ENCODE measurements at regions not wholly inside any gene's neighbourhood (a gene's known extent, or its start where the extent isn't known, plus 50 kb on each side); places are given as distances from the start of the nearest gene placed in this dataset.

DNA sequence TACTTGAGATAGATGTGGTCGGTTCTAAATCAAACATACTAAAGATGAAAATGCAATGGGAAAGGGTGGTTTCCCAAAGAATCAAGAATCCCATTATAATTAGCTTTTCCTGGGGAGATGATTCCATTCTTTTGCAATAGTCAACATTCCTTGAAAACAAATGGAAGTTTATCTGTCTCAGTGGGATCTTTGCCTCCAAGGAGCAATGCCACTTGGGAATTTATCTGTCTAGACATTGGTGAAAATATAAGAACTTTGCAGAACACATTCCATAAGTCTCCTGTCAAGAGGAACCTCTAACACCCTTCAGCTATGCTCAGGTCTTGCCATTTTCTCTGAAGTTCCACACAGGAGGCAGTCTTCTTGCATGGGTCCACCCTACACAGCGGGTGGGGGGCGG is 152.5 kb downstream of the KCTD12 start:
- no peaks in the 10 kb centered on the region for H3K4me1 Mint-ChIP-seq
- ATAC-seq (replicated peaks; ENCODE audit: extremely low read depth, poor library complexity, severe bottlenecking) (no peak), DNase-seq (ENCODE audit: low spot score in 2 of 2) (no peak)
- H3K27ac Mint-ChIP-seq (ENCODE audit: low read depth), result no peak overlapping the region
- no peaks in the 10 kb centered on the region for H3K36me3 Mint-ChIP-seq (ENCODE audit: insufficient read depth)
- peaks cover 14% of the 10 kb centered on the region for H3K27me3 Mint-ChIP-seq
- H3K9me3 Mint-ChIP-seq, result no peaks in the 10 kb centered on the region
- H3K4me3 Mint-ChIP-seq, result no peak overlapping the region

DNA sequence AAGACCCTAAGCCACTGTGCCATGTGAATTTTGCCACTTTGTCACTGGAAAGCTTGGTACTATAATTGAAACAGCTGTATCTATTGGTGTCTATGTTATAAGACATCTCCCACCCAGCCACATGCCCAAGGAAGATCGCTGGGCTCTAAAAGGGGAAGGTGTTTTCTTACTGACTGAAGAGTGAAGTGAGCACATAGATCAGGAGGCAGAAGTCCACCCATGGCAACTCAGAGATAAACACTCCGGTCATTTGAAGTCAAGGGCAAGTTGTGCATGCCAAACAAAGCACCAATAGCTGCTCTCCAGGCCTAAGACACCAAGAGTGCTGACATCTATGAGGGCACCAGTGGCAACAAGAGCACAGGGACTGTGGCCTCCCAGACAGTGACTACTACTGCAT is 153.8 kb downstream of the KCTD12 start:
- no peak overlapping the region for H3K4me3 Mint-ChIP-seq
- peaks cover 9% of the 10 kb centered on the region for H3K27me3 Mint-ChIP-seq
- no peak for DNase-seq (ENCODE audit: low spot score in 2 of 2)

DNA sequence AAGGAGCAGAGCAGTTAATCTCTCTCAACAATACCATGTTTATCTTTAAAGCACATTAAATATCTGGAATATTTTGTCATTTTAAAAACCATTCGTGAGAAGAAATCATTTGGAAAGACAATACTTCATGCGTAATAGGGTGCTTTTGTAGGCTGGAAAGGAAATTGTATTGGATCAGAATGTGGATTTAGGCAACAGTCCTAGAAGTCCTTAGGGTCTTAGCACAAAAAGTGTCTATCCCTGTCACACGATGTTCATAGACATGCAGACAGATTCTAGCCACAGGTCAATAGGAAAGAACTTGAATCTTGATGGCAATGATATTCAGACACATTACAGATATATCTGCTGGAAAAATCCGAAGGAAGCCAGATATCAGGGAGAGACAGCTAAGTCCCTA is 156.0 kb downstream of the KCTD12 start:
- Mint-ChIP-seq H3K36me3 (ENCODE audit: insufficient read depth) (no peaks in the 10 kb centered on the region), H3K4me1 (no peaks in the 10 kb centered on the region), H3K27me3 (no peaks in the 10 kb centered on the region), H3K27ac (ENCODE audit: low read depth) (no peak overlapping the region), H3K4me3 (no peak overlapping the region), H3K9me3 (no peaks in the 10 kb centered on the region)
- no peak for ATAC-seq (replicated peaks; ENCODE audit: extremely low read depth, poor library complexity, severe bottlenecking)
- no peak for DNase-seq (ENCODE audit: low spot score in 2 of 2)

More for the DNA sequence above, 153.8 kb downstream of the KCTD12 start:
- Mint-ChIP-seq H3K27ac (ENCODE audit: low read depth) (no peak overlapping the region), H3K9me3 (no peaks in the 10 kb centered on the region), H3K4me1 (no peaks in the 10 kb centered on the region), H3K36me3 (ENCODE audit: insufficient read depth) (no peaks in the 10 kb centered on the region)
- no peak for ATAC-seq (replicated peaks; ENCODE audit: extremely low read depth, poor library complexity, severe bottlenecking)

DNA sequence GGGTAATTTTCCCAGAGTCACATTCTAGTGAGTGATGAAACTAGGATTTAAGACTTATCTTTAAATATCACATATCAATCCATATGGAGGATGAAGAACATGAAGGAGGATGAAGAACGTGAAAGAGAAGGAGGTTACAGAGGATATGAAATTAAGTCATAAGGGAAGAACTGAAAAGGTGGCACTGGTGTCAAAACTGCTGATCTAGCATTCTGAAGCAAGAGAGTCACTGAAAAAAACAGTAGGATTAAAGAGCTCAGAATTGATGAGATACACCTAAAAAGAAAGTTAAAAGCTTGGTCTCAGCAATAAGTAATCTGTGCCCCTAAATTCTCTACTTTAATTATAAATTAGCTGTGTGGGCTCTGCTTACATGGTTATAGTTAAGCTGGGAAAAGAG is 156.5 kb downstream of the KCTD12 start:
- Mint-ChIP-seq H3K4me3 (no peak overlapping the region), H3K27ac (ENCODE audit: low read depth) (no peak overlapping the region), H3K36me3 (ENCODE audit: insufficient read depth) (no peaks in the 10 kb centered on the region), H3K4me1 (no peaks in the 10 kb centered on the region), H3K9me3 (no peaks in the 10 kb centered on the region), H3K27me3 (no peaks in the 10 kb centered on the region)
- DNase-seq (ENCODE audit: low spot score in 2 of 2), result no peak
- ATAC-seq (replicated peaks; ENCODE audit: extremely low read depth, poor library complexity, severe bottlenecking), result no peak

DNA sequence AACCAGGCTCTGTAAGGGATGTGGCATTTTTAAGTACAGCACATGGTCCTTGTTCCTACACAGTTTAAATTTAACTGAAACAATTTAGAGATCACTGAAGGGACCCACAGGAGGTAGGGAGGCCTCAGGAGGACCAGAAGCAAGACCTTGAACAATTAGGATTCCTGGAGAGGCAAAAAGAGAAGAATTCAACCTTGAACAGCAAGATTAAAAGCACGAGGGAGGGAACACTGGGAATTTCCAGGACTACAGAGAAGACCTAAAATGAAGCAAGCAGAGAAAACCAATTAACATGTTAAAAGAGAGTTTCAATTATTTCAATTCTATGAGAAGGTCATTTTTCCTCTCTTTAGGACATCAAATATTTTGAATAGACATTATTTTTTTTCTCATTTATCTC is 160.3 kb downstream of the KCTD12 start:
- DNase-seq (ENCODE audit: low spot score in 2 of 2) (no peak), ATAC-seq (replicated peaks; ENCODE audit: extremely low read depth, poor library complexity, severe bottlenecking) (no peak)
- Mint-ChIP-seq H3K27ac (ENCODE audit: low read depth) (no peak overlapping the region), H3K36me3 (ENCODE audit: insufficient read depth) (no peaks in the 10 kb centered on the region), H3K27me3 (no peaks in the 10 kb centered on the region), H3K9me3 (no peaks in the 10 kb centered on the region), H3K4me1 (no peaks in the 10 kb centered on the region), H3K4me3 (no peak overlapping the region)

DNA sequence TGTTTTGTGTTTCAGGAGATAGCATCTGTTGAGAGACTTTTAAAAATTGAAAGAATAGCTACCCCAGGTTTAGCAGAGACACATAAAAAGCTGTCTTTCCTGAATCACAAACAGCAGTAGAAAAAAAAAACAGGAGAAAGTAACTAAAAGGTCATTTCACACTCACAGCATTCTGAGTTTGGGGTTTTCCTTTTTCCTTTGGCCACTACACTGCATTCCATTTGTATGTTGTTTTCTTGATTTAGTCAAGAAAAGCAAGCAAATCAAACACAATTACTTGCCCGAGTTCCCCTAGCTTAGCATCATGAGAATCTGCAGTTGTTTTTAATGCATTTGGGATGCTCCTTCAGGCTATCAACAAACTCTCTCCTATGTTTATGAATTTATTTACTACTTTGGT is 161.0 kb downstream of the KCTD12 start:
- no peaks in the 10 kb centered on the region for H3K9me3 Mint-ChIP-seq
- ATAC-seq (replicated peaks; ENCODE audit: extremely low read depth, poor library complexity, severe bottlenecking) (no peak), DNase-seq (ENCODE audit: low spot score in 2 of 2) (no peak)
- H3K27ac Mint-ChIP-seq (ENCODE audit: low read depth), result no peak overlapping the region
- no peaks in the 10 kb centered on the region for H3K4me1 Mint-ChIP-seq
- no peaks in the 10 kb centered on the region for H3K27me3 Mint-ChIP-seq
- H3K36me3 Mint-ChIP-seq (ENCODE audit: insufficient read depth), result no peaks in the 10 kb centered on the region
- no peak overlapping the region for H3K4me3 Mint-ChIP-seq

DNA sequence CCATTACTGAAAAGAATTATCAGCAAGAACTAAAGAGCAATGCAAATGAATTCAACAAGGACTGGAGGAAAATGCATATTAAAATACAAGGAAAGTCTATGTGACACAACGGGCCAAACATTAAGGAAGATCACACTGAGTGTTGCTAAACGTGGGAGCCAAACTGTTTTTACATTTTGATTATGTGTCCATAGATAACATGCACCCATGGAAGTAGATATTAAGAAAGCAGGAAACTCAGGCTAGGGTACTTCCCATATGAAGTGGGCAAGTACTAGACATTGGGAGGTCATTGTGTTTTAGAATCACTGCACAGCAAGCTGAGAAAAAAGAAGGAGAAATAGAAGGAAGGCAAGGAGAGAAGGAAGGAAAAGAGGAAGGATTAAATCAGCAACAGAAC is 161.8 kb downstream of the KCTD12 start:
- Mint-ChIP-seq H3K27ac (ENCODE audit: low read depth) (no peak overlapping the region), H3K4me1 (no peaks in the 10 kb centered on the region), H3K36me3 (ENCODE audit: insufficient read depth) (no peaks in the 10 kb centered on the region), H3K27me3 (no peaks in the 10 kb centered on the region), H3K9me3 (no peaks in the 10 kb centered on the region), H3K4me3 (no peak overlapping the region)
- DNase-seq (ENCODE audit: low spot score in 2 of 2) (no peak), ATAC-seq (replicated peaks; ENCODE audit: extremely low read depth, poor library complexity, severe bottlenecking) (no peak)

DNA sequence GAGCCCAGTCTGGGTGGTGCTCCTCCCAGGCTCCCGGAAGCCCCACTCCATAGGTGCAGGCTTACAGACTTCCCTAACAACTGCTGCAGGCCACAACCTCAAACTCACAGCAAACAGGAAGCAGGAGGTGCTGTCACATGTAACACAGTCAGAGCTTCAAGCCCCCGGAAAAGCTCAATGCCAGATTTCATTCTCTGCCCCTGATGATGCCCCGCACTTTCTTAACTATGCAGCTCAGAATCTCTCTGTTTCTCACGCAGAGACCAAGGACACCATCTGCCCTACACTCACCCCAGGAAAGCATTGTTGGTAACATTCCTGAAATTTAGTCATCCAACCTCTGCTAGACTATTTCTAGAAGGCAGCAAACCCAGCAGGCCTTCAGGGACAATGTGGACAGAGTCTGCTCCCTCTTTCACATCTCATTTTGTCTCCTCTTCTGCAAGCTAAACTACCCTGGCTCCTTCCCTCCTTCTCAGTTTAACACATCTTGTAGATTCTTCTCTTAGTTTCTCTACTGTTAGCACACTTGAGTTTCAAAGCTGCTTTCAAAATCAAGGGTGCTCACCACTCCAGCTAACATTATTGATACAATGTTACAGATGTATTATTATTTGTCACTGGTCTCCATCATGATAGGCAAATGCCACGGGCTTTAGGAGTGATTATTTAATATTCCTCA is 162.5 kb downstream of the KCTD12 start:
- no peaks in the 10 kb centered on the region for H3K36me3 Mint-ChIP-seq (ENCODE audit: insufficient read depth)
- H3K4me3 Mint-ChIP-seq, result no peak overlapping the region
- H3K27ac Mint-ChIP-seq (ENCODE audit: low read depth), result no peak overlapping the region
- no peaks in the 10 kb centered on the region for H3K27me3 Mint-ChIP-seq
- ATAC-seq (replicated peaks; ENCODE audit: extremely low read depth, poor library complexity, severe bottlenecking) (no peak), DNase-seq (ENCODE audit: low spot score in 2 of 2) (no peak)
- H3K4me1 Mint-ChIP-seq, result no peaks in the 10 kb centered on the region
- H3K9me3 Mint-ChIP-seq, result no peaks in the 10 kb centered on the region

DNA sequence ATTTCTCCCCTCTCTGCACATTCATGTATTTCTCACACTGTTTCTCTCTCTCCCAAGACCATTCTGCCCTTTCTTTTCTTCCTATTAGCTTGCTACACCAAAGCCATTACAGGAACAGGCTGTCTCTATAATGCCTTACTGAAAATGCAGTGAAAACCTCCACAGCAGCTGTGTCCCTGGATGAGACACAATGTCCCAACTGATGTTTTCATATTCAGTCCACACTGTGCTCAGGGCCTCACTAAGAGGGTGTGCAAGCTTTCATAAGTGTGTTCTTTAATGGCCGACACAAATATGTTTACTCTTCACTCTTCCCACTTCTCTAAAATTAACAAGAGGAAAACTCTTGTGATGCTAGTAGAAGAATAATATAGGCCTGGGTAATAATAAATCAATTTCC is 163.4 kb downstream of the KCTD12 start:
- Mint-ChIP-seq H3K27ac (ENCODE audit: low read depth) (no peak overlapping the region), H3K4me1 (no peaks in the 10 kb centered on the region), H3K36me3 (ENCODE audit: insufficient read depth) (peaks cover 2% of the 10 kb centered on the region), H3K27me3 (no peaks in the 10 kb centered on the region), H3K4me3 (no peak overlapping the region), H3K9me3 (no peaks in the 10 kb centered on the region)
- ATAC-seq (replicated peaks; ENCODE audit: extremely low read depth, poor library complexity, severe bottlenecking), result no peak
- no peak for DNase-seq (ENCODE audit: low spot score in 2 of 2)

DNA sequence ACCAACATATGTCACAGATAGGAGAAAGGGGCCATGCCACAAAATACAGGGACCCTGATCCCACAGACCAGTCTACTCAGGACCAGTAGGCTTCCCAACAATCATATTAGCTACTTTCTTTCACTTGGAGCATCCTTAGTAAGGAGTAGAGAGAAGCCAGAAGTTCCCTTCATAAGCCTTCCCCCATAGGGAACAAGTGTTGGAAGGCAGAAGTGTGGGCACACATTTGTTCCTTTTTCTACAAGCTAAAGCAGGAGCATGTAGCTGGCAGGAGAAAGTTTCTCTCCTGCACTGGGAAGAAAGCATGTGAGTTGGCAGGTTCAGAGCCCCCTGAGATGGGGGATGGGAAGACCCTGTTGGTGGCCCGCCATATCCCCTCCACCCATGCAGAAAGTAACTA is 165.4 kb downstream of the KCTD12 start:
- H3K27me3 Mint-ChIP-seq, result no peaks in the 10 kb centered on the region
- H3K4me1 Mint-ChIP-seq, result no peaks in the 10 kb centered on the region
- H3K27ac Mint-ChIP-seq (ENCODE audit: low read depth), result no peak overlapping the region
- DNase-seq (ENCODE audit: low spot score in 2 of 2), result no peak
- ATAC-seq (replicated peaks; ENCODE audit: extremely low read depth, poor library complexity, severe bottlenecking), result no peak
- no peak overlapping the region for H3K4me3 Mint-ChIP-seq
- H3K9me3 Mint-ChIP-seq, result no peaks in the 10 kb centered on the region
- peaks cover 2% of the 10 kb centered on the region for H3K36me3 Mint-ChIP-seq (ENCODE audit: insufficient read depth)

DNA sequence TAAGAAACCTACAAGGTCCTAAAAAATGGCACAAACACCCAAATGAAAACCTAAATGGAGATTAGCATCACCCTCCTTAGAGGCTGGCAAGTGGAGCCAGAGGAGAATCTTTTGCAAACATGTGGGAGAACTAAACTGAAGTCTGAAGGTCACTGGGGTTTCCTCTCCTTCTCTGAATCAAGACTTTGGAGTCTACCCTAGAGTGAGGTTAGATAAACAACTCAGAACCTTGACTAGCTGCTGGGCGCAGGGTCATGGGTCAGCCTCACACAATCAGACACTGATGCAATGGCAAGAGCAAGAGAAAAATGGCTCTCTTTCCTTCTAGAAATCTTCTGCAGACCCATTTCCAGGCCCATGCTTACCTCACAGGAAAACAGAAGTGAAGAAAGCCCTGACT is 165.8 kb downstream of the KCTD12 start:
- no peaks in the 10 kb centered on the region for H3K4me1 Mint-ChIP-seq
- DNase-seq (ENCODE audit: low spot score in 2 of 2) (no peak), ATAC-seq (replicated peaks; ENCODE audit: extremely low read depth, poor library complexity, severe bottlenecking) (no peak)
- no peaks in the 10 kb centered on the region for H3K27me3 Mint-ChIP-seq
- no peak overlapping the region for H3K4me3 Mint-ChIP-seq
- no peak overlapping the region for H3K27ac Mint-ChIP-seq (ENCODE audit: low read depth)
- H3K9me3 Mint-ChIP-seq, result no peaks in the 10 kb centered on the region
- peaks cover 2% of the 10 kb centered on the region for H3K36me3 Mint-ChIP-seq (ENCODE audit: insufficient read depth)

DNA sequence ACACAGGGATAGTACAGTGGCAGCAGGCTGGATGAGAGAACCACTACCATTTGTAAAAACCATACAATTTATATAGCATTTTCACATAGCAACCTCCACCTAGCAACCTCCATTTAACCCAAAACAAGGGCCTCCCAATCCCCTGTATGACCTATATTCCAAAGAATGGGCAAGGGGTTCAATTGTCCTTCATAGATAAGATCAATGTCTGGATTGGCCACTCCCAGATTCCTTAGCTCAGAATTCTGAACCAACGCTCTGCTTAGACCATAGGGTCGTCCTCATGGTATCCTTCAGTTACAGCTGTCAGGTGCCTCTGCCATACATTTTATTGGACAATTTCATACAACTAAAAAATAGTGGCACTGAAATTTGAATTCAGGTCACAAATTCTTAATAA is 166.2 kb downstream of the KCTD12 start:
- DNase-seq (ENCODE audit: low spot score in 2 of 2) (no peak), ATAC-seq (replicated peaks; ENCODE audit: extremely low read depth, poor library complexity, severe bottlenecking) (no peak)
- Mint-ChIP-seq H3K9me3 (no peaks in the 10 kb centered on the region), H3K4me1 (no peaks in the 10 kb centered on the region), H3K4me3 (no peak overlapping the region), H3K36me3 (ENCODE audit: insufficient read depth) (peaks cover 2% of the 10 kb centered on the region), H3K27ac (ENCODE audit: low read depth) (no peak overlapping the region), H3K27me3 (no peaks in the 10 kb centered on the region)

DNA sequence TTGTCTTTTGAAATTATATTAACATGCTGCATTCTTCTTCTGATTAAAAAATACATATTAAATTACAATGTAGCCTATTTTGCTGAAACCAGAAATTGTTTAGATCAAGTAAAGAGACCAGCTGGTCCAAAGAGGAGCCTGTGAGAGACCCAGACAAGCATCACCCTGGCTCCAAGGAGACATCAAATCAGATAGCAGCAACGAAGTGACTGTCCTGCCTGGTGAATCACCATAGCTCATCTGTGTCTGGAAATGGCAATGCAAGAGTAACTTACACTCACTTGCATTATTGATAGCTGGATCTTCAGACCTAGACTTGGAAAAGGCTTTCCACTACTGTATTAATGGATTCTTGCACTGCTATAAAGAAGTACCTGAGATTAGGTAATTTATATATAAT is 169.1 kb downstream of the KCTD12 start:
- Mint-ChIP-seq H3K27me3 (no peaks in the 10 kb centered on the region), H3K9me3 (no peaks in the 10 kb centered on the region)
- ATAC-seq (replicated peaks; ENCODE audit: extremely low read depth, poor library complexity, severe bottlenecking), result no peak

DNA sequence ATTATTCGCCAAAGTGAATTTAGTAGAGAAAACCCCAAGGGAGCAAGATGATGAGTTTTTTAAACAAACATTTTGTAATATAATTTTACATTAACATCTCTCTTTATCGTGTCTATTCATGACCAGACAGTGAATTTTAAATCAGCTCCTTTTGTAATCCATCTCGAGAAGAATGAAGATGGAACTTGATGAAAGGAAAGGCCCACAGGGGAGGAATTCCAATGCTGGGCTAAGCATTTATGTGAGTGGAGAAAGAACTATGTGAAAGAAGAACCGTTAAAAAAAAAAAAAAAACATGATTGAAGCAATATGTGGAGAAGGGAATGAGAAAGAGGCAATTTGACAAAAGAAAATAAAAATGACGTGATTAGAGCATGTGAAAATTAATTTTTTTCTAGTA is 170.6 kb downstream of the KCTD12 start:
- ATAC-seq (replicated peaks; ENCODE audit: extremely low read depth, poor library complexity, severe bottlenecking) (no peak), DNase-seq (ENCODE audit: low spot score in 2 of 2) (no peak)
- Mint-ChIP-seq H3K27me3 (no peaks in the 10 kb centered on the region), H3K4me1 (no peaks in the 10 kb centered on the region), H3K4me3 (no peak overlapping the region), H3K36me3 (ENCODE audit: insufficient read depth) (peaks cover 4% of the 10 kb centered on the region), H3K9me3 (no peaks in the 10 kb centered on the region), H3K27ac (ENCODE audit: low read depth) (no peak overlapping the region)

More for the DNA sequence above, 169.1 kb downstream of the KCTD12 start:
- Mint-ChIP-seq H3K4me1 (no peaks in the 10 kb centered on the region), H3K4me3 (no peak overlapping the region), H3K27ac (ENCODE audit: low read depth) (no peak overlapping the region), H3K36me3 (ENCODE audit: insufficient read depth) (peaks cover 4% of the 10 kb centered on the region)
- no peak for DNase-seq (ENCODE audit: low spot score in 2 of 2)

Measured in central memory CD8-positive, alpha-beta T cell (primary cell).